ENCODE measurements at regions not wholly inside any gene's neighbourhood (a gene's known extent, or its start where the extent isn't known, plus 50 kb on each side); places are given as distances from the start of the nearest gene placed in this dataset.

DNA sequence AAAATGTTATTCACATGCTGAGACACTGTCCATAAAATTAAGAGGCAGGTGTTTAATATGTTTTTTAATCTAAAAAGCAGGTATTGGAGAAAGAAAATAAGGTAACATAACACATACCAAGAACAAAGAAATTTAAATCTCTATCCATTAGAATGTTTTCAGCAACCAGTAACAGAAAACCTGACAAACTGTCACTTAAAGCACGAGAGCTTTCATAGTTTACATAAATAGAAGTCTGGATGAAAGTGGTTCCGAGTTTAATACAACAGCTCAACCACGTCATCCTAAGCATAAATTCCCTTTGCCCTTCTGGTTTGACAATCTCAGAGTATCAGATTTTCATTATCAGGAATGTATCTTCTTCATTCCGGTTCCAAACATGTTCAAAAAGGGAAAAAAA lies 1249.4 kb upstream of the SORCS1 start:
- Histone ChIP-seq H3K27ac (ENCODE audit: low read length) (no peak overlapping the region), H3K4me2 (ENCODE audit: low read length) (no peak overlapping the region), H2AFZ (ENCODE audit: low read length) (no peak overlapping the region), H3K9ac (ENCODE audit: low read length) (no peak overlapping the region), H3K79me2 (ENCODE audit: low read length) (no peaks in the 10 kb centered on the region), H3K4me3 (ENCODE audit: low read length) (no peak overlapping the region), H3K36me3 (ENCODE audit: low read depth, low read length) (no peaks in the 10 kb centered on the region), H3K27me3 (ENCODE audit: low read length) (no peaks in the 10 kb centered on the region), H3K4me1 (ENCODE audit: insufficient read depth, low read length) (no peaks in the 10 kb centered on the region), H3K9me2 (replicated peaks; ENCODE audit: low read length) (no peaks in the 10 kb centered on the region), H4K20me1 (ENCODE audit: low read length) (no peaks in the 10 kb centered on the region), H3F3A (ENCODE audit: low read length, unreplicated experiment) (no peaks in the 10 kb centered on the region), H3K9me3 (ENCODE audit: low read length) (no peaks in the 10 kb centered on the region)
- ChIA-PET CTCF (no interaction called here), POLR2A (ENCODE audit: unreplicated experiment) (no interaction called here)
- BruUV-seq (replicated peaks), result no TSS peak
- intact Hi-C loops (cut with micrococcal nuclease), result no loop called here
- TF ChIP-seq EZH2phosphoT487 (IDR thresholded peaks at IDR 0.05; ENCODE audit: borderline replicate concordance, low read length), result no peak
- TF ChIP-seq, protein P1, sequence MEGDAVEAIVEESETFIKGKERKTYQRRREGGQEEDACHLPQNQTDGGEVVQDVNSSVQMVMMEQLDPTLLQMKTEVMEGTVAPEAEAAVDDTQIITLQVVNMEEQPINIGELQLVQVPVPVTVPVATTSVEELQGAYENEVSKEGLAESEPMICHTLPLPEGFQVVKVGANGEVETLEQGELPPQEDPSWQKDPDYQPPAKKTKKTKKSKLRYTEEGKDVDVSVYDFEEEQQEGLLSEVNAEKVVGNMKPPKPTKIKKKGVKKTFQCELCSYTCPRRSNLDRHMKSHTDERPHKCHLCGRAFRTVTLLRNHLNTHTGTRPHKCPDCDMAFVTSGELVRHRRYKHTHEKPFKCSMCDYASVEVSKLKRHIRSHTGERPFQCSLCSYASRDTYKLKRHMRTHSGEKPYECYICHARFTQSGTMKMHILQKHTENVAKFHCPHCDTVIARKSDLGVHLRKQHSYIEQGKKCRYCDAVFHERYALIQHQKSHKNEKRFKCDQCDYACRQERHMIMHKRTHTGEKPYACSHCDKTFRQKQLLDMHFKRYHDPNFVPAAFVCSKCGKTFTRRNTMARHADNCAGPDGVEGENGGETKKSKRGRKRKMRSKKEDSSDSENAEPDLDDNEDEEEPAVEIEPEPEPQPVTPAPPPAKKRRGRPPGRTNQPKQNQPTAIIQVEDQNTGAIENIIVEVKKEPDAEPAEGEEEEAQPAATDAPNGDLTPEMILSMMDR (conservative IDR thresholded peaks at IDR 0.05; ENCODE audit: low read depth, low read length), result no peak
- no peak for TF ChIP-seq EZH2 (IDR thresholded peaks at IDR 0.05; ENCODE audit: low read length, unreplicated experiment)
- DNase-seq, result no peak
- ATAC-seq, result no peak

DNA sequence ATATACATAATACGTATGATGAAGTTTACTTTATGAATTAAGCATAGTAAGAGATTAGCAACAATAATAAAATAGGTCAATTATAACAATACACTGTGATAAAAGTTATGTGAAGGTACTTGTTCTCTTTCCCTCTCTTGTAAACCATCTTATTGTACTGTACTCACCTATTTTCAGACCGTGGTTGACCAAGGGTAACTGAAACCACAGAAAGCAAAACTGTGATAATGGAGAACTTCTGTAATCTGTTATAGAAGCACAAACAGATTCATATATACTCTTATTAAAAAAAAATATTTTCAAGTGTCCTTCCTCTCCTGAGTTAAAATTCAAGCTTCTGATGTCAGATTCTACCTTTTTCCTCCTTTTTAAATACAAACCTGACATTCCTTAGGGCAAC lies 1247.8 kb upstream of the SORCS1 start:
- DNase-seq (no peak), ATAC-seq (no peak)
- no peaks in the 10 kb centered on the region for H3K36me3 ChIP-seq (ENCODE audit: low read depth, low read length)
- H3K27me3 ChIP-seq (ENCODE audit: low read length), result no peaks in the 10 kb centered on the region
- no peaks in the 10 kb centered on the region for H3K9me2 ChIP-seq (replicated peaks; ENCODE audit: low read length)
- H4K20me1 ChIP-seq (ENCODE audit: low read length), result no peaks in the 10 kb centered on the region
- intact Hi-C loops (cut with micrococcal nuclease), result no loop called here
- H3K4me2 ChIP-seq (ENCODE audit: low read length), result no peak overlapping the region
- no peak overlapping the region for H2AFZ ChIP-seq (ENCODE audit: low read length)
- ChIA-PET POLR2A (ENCODE audit: unreplicated experiment) (no interaction called here), CTCF (no interaction called here)
- H3K9me3 ChIP-seq (ENCODE audit: low read length), result no peaks in the 10 kb centered on the region
- H3K27ac ChIP-seq (ENCODE audit: low read length), result no peak overlapping the region
- no TSS peak for BruUV-seq (replicated peaks)
- H3K4me1 ChIP-seq (ENCODE audit: insufficient read depth, low read length), result no peaks in the 10 kb centered on the region
- H3F3A ChIP-seq (ENCODE audit: low read length, unreplicated experiment), result no peaks in the 10 kb centered on the region
- TF ChIP-seq EZH2phosphoT487 (IDR thresholded peaks at IDR 0.05; ENCODE audit: borderline replicate concordance, low read length) (no peak), EZH2 (IDR thresholded peaks at IDR 0.05; ENCODE audit: low read length, unreplicated experiment) (no peak)
- TF ChIP-seq, protein P1 (conservative IDR thresholded peaks at IDR 0.05; ENCODE audit: low read depth, low read length), result no peak
- H3K79me2 ChIP-seq (ENCODE audit: low read length), result no peaks in the 10 kb centered on the region
- no peak overlapping the region for H3K9ac ChIP-seq (ENCODE audit: low read length)
- no peak overlapping the region for H3K4me3 ChIP-seq (ENCODE audit: low read length)

DNA sequence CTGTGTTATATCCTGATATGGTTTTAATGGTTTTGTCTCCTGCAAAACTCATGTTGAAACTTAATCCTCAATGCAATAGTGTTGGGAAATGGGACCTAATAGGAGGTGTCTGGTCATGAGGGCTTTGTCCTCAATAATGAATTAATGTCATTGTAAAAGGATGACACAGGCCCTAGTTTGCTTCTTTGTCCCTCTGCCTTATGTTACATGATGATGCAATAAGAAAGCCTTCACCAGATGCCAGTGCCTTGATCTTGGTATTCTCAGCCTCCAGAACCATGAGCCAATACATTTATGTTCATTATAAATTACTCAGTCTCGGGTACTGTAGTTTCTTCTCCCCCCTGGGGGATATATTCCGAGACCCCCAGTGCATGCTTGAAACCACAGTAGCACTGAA lies 1247.4 kb upstream of the SORCS1 start:
- Histone ChIP-seq H4K20me1 (ENCODE audit: low read length) (no peaks in the 10 kb centered on the region), H3K4me2 (ENCODE audit: low read length) (no peak overlapping the region), H3K9me2 (replicated peaks; ENCODE audit: low read length) (no peaks in the 10 kb centered on the region), H3K27me3 (ENCODE audit: low read length) (no peaks in the 10 kb centered on the region), H2AFZ (ENCODE audit: low read length) (no peak overlapping the region), H3F3A (ENCODE audit: low read length, unreplicated experiment) (no peaks in the 10 kb centered on the region), H3K9ac (ENCODE audit: low read length) (no peak overlapping the region), H3K4me3 (ENCODE audit: low read length) (no peak overlapping the region), H3K27ac (ENCODE audit: low read length) (no peak overlapping the region), H3K36me3 (ENCODE audit: low read depth, low read length) (no peaks in the 10 kb centered on the region), H3K79me2 (ENCODE audit: low read length) (no peaks in the 10 kb centered on the region), H3K4me1 (ENCODE audit: insufficient read depth, low read length) (no peaks in the 10 kb centered on the region), H3K9me3 (ENCODE audit: low read length) (no peaks in the 10 kb centered on the region)
- ATAC-seq (no peak), DNase-seq (no peak)
- POLR2A ChIA-PET (ENCODE audit: unreplicated experiment), result no interaction called here
- TF ChIP-seq EZH2phosphoT487 (IDR thresholded peaks at IDR 0.05; ENCODE audit: borderline replicate concordance, low read length), result no peak
- TF ChIP-seq EZH2 (IDR thresholded peaks at IDR 0.05; ENCODE audit: low read length, unreplicated experiment), result no peak
- TF ChIP-seq, protein P1 (conservative IDR thresholded peaks at IDR 0.05; ENCODE audit: low read depth, low read length), result no peak
- CTCF ChIA-PET, result no interaction called here
- no TSS peak for BruUV-seq (replicated peaks)
- intact Hi-C loops (cut with micrococcal nuclease), result no loop called here
